A673 (cell line): ENCODE measurements at regions not wholly inside any gene's neighbourhood (a gene's known extent, or its start where the extent isn't known, plus 50 kb on each side); places are given as distances from the start of the nearest gene placed in this dataset.

Experiments used
- CTCF ChIP-seq: fragments of 300-800, 200-600 bp; sonication (generic); conservative IDR thresholded peaks from 2 replicates; pipeline ENCODE4 v1.5.1; 2017; ENCODE audit warnings: low read depth, mild to moderate bottlenecking, antibody characterized with exemption, low read length, moderate library complexity, mixed read lengths
- EZH2 ChIP-seq: fragments of 200-600 bp; sonication (generic); IDR thresholded peaks from 2 replicates; pipeline ENCODE4 v1.6.1; 2017; ENCODE audit warnings: borderline replicate concordance, low read depth, mild to moderate bottlenecking, mixed read lengths, antibody characterized with exemption, low read length; ENCODE audit not compliant: poor library complexity, severe bottlenecking

- TF ChIP-seq CTCF (no peak), EZH2 (no peak)
These were observed 468.7 kb downstream of the TLE4 start for GRCh38 chr9:80040457-80040856.
